GM06990 (cell line): ENCODE measurements at regions not wholly inside any gene's neighbourhood (a gene's known extent, or its start where the extent isn't known, plus 50 kb on each side); places are given as distances from the start of the nearest gene placed in this dataset.

Experiments
- DNase-seq: peaks from one replicate; pipeline ENCODE4 v3.0.0-alpha.2; 2011; ENCODE audit not compliant: insufficient read length; ENCODE audit errors: extremely low read depth
- H3K27me3 ChIP-seq: replicated peaks from 2 replicates; pipeline ENCODE4 v1.6.0; 2011; ENCODE audit warnings: low read length; ENCODE audit not compliant: control insufficient read depth, insufficient read depth
- H3K36me3 ChIP-seq: 2 replicates; pipeline ENCODE4 v1.5.1; 2011; ENCODE audit warnings: low read length; ENCODE audit not compliant: control insufficient read depth, insufficient read depth
- H3K4me3 ChIP-seq: replicated peaks from 2 replicates; pipeline ENCODE4 v1.5.1; 2011; ENCODE audit warnings: low read depth, mild to moderate bottlenecking, control low read depth, low read length
- CTCF ChIP-seq: IDR thresholded peaks from 2 replicates; pipeline ENCODE4 v1.5.1; 2011; ENCODE audit warnings: low read length, control low read depth, mild to moderate bottlenecking, inconsistent platforms; ENCODE audit not compliant: insufficient read depth, poor library complexity, severe bottlenecking

- no peak for DNase-seq
- Histone ChIP-seq H3K4me3 (no peak overlapping the region), H3K36me3 (no peaks in the 10 kb centered on the region), H3K27me3 (no peaks in the 10 kb centered on the region)
- TF ChIP-seq CTCF = no peak
Measured at GRCh38 chr1:191255354-191256054, 777.8 kb upstream of the BRINP3 start.

- H3K36me3 ChIP-seq = no peaks in the 10 kb centered on the region
- no peak overlapping the region for H3K4me3 ChIP-seq
- no peaks in the 10 kb centered on the region for H3K27me3 ChIP-seq
- DNase-seq = no peak
- TF ChIP-seq CTCF = no peak
Measured at GRCh38 chr1:191256917-191257316, 779.3 kb upstream of the BRINP3 start.

- DNase-seq = no peak
- no peak for TF ChIP-seq CTCF
- no peaks in the 10 kb centered on the region for H3K36me3 ChIP-seq
- no peaks in the 10 kb centered on the region for H3K27me3 ChIP-seq
- H3K4me3 ChIP-seq = no peak overlapping the region
Measured at GRCh38 chr1:191260056-191260455, 782.4 kb upstream of the BRINP3 start.

GRCh38 chr1:191261111-191261510 is 783.4 kb upstream of the BRINP3 start:
- no peak overlapping the region for H3K4me3 ChIP-seq
- H3K27me3 ChIP-seq = no peaks in the 10 kb centered on the region
- H3K36me3 ChIP-seq = no peaks in the 10 kb centered on the region
- no peak for TF ChIP-seq CTCF
- DNase-seq = no peak

- Histone ChIP-seq H3K4me3 (no peak overlapping the region), H3K27me3 (no peaks in the 10 kb centered on the region), H3K36me3 (no peaks in the 10 kb centered on the region)
- DNase-seq = no peak
- no peak for TF ChIP-seq CTCF
Measured at GRCh38 chr1:191279266-191279800, 801.7 kb upstream of the BRINP3 start.
